ENCODE measurements at regions not wholly inside any gene's neighbourhood (a gene's known extent, or its start where the extent isn't known, plus 50 kb on each side); places are given as distances from the start of the nearest gene placed in this dataset.

DNA sequence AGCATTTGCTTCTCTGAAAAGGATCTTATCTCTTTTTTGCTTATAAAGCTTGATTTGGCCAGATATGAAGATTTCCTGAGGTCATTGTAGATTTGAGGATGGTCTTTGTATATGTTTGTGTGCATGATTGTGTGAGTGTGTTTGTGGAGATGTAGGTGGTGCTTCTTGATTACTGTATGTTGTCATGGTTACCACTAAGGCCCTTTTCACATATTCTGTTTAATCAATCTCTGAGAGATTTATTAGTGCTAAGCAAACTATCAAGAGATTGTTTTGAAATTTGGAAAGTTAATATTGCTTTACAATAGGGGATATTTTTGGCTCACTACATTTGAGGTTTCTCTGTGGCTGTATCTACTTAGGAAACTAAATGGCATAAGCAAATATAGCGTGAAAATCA lies 191.7 kb downstream of the S1PR1 start:
- Histone ChIP-seq H3K27ac (no peak overlapping the region), H3K4me1 (no peaks in the 10 kb centered on the region), H3K36me3 (no peaks in the 10 kb centered on the region), H3K4me3 (replicated peaks in 1 of 3) (no peak overlapping the region), H3K27me3 (no peaks in the 10 kb centered on the region), H3K9me3 (no peaks in the 10 kb centered on the region)
- TF ChIP-seq, protein P1, sequence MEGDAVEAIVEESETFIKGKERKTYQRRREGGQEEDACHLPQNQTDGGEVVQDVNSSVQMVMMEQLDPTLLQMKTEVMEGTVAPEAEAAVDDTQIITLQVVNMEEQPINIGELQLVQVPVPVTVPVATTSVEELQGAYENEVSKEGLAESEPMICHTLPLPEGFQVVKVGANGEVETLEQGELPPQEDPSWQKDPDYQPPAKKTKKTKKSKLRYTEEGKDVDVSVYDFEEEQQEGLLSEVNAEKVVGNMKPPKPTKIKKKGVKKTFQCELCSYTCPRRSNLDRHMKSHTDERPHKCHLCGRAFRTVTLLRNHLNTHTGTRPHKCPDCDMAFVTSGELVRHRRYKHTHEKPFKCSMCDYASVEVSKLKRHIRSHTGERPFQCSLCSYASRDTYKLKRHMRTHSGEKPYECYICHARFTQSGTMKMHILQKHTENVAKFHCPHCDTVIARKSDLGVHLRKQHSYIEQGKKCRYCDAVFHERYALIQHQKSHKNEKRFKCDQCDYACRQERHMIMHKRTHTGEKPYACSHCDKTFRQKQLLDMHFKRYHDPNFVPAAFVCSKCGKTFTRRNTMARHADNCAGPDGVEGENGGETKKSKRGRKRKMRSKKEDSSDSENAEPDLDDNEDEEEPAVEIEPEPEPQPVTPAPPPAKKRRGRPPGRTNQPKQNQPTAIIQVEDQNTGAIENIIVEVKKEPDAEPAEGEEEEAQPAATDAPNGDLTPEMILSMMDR (IDR thresholded peaks at IDR 0.05), result no peak
- TF ChIP-seq POLR2A (IDR thresholded peaks at IDR 0.05), result no peak
- intact Hi-C loops (cut with DNase I), result no loop called here
- 87 to 89% methylated on average over 1 of the region's 1 CpG for WGBS, 2 donors
- no peak for DNase-seq

DNA sequence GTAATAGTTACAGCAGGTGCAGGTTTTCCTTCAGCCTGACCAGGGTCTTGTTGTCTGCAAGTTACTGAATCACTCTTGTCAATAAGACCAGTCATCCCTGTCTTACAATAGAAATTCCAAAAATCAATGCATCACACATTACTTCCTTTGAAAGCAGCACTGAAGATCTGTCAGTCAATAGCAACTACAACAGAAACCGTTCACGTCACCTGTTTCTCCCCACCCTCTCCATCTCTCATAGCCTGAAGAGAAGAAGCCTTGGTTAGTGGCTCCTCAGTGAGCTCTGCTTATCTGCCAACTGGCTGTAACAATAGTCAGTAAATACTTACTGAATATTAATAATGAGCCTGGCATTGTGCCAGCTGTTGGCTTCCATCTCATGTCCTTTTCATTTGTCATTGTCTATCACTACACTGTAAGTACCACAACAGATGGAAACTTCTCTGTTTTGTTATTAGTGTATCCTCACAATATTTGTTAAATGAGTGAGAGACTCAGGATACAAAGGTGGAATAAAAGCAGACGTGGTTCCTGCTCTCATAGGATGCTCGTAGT lies 195.2 kb downstream of the S1PR1 start:
- no peak for TF ChIP-seq POLR2A (IDR thresholded peaks at IDR 0.05)
- TF ChIP-seq, protein P1 (IDR thresholded peaks at IDR 0.05), result no peak
- WGBS, 2 donors, result 83 to 94% methylated on average over 4 of the region's 4 CpGs
- Histone ChIP-seq H3K4me1 (no peaks in the 10 kb centered on the region), H3K27ac (no peak overlapping the region), H3K4me3 (replicated peaks in 1 of 3) (no peak overlapping the region), H3K27me3 (no peaks in the 10 kb centered on the region), H3K36me3 (no peaks in the 10 kb centered on the region), H3K9me3 (no peaks in the 10 kb centered on the region)
- intact Hi-C loops (cut with DNase I), result no loop called here
- no peak for DNase-seq

DNA sequence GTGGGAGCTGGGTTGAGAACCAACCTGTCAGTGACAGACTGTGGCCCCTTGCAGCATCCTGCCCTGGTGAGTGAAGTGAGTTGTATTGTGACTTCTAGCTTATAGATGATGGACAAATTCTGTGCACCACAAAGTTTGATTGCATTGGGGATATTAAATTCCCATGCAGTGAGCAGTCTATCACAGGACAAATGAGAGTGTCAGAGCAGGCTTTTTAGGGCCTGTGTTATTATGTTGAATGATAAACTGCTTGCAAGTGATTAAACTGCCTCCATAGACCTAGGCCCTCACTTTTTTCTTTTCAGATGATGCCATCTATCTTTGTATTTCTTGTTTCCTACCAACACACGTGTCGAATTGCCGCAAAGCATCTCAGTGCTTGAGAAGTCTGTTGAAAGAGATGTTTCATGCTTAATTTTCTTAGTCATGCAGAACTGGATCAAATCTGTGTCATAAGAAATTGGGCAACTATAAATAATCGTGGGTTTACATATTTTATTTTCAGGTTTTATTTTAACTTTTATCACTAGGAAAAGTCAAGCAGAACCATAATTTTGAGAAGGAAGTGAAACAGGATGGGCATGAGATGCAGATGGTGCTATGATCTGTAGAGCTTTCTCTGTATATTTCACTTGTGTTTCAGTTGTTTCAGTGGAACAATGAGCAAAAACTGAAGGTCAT lies 199.2 kb downstream of the S1PR1 start:
- no peaks in the 10 kb centered on the region for H3K9me3 ChIP-seq
- no peaks in the 10 kb centered on the region for H3K27me3 ChIP-seq
- TF ChIP-seq POLR2A (IDR thresholded peaks at IDR 0.05), result no peak
- TF ChIP-seq, protein P1 (IDR thresholded peaks at IDR 0.05), result no peak
- no peak for DNase-seq
- intact Hi-C loops (cut with DNase I), result no loop called here
- no peak overlapping the region for H3K27ac ChIP-seq
- no peaks in the 10 kb centered on the region for H3K36me3 ChIP-seq
- H3K4me1 ChIP-seq, result no peaks in the 10 kb centered on the region
- WGBS, 2 donors, result 74 to 85% methylated on average over 4 of the region's 4 CpGs
- no peak overlapping the region for H3K4me3 ChIP-seq (replicated peaks in 1 of 3)

DNA sequence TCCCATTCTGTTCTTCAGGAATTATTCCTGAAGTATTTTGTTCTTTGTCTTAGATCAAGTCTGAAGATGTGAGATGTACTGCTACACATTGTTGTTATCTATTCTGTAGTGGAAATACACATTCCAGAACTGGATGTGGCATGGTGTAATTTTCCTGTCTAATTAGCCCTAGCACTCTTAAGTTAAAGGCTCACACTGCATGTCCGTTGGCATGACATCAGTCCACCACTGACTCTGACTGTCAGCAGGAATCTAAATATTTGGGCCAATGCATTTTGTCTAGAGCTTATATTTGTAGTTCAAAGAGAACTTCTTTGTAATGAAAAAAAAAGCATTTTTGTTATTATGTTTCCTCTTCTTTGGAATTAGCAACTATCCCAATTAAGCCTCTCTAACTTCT lies 201.0 kb downstream of the S1PR1 start:
- DNase-seq, result no peak
- no peaks in the 10 kb centered on the region for H3K36me3 ChIP-seq
- H3K27me3 ChIP-seq, result no peaks in the 10 kb centered on the region
- H3K4me3 ChIP-seq (replicated peaks in 1 of 3), result no peak overlapping the region
- WGBS, 2 donors, result 74 to 90% methylated on average over 1 of the region's 1 CpG
- intact Hi-C loops (cut with DNase I), result no loop called here
- no peaks in the 10 kb centered on the region for H3K4me1 ChIP-seq
- H3K9me3 ChIP-seq, result no peaks in the 10 kb centered on the region
- TF ChIP-seq POLR2A (IDR thresholded peaks at IDR 0.05), result no peak
- H3K27ac ChIP-seq, result no peak overlapping the region

- Histone ChIP-seq H3K4me3 (replicated peaks in 1 of 3) (no peak overlapping the region), H3K36me3 (no peaks in the 10 kb centered on the region), H3K27ac (no peak overlapping the region), H3K4me1 (no peaks in the 10 kb centered on the region), H3K9me3 (no peaks in the 10 kb centered on the region), H3K27me3 (no peaks in the 10 kb centered on the region)
- no peak for TF ChIP-seq POLR2A (IDR thresholded peaks at IDR 0.05)
- TF ChIP-seq, protein P1 (IDR thresholded peaks at IDR 0.05), result no peak
- no peak for DNase-seq
- intact Hi-C loops (cut with DNase I), result no loop called here
- WGBS, 2 donors, result 56 to 57% methylated on average over 3 of the region's 3 CpGs
Measured at GRCh38 chr1:101438359-101438758, 201.5 kb downstream of the S1PR1 start.
